GM15510 (cell line): ENCODE measurements at regions not wholly inside any gene's neighbourhood (a gene's known extent, or its start where the extent isn't known, plus 50 kb on each side); places are given as distances from the start of the nearest gene placed in this dataset.

Experiments used
- POLR2A ChIP-seq: IDR thresholded peaks from 3 replicates; pipeline ENCODE4 v1.6.1; 2011; ENCODE audit warnings: borderline replicate concordance; ENCODE audit not compliant: insufficient read length; ENCODE audit errors: extremely low read depth

DNA sequence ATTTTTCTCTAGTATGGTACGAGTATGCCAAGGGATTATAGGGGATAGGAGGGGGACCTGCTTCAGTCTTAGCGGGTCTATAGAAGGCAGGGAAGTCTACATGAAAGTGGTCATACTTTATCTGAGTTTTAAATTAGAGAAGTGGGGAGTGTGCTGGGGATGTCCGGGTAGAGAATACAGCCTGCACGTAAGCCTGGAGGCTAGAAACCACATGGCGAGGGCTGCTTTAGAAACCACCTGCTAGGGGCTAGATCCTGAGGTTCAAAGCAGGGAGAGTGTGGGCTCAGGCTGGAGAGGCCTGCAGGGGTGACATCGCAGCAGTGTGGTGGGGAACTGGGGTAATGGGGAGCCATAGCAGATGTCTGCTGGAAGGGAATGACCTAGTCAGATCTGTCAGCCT, 85.2 kb downstream of the VEGFA start:
- no peak for TF ChIP-seq POLR2A

DNA sequence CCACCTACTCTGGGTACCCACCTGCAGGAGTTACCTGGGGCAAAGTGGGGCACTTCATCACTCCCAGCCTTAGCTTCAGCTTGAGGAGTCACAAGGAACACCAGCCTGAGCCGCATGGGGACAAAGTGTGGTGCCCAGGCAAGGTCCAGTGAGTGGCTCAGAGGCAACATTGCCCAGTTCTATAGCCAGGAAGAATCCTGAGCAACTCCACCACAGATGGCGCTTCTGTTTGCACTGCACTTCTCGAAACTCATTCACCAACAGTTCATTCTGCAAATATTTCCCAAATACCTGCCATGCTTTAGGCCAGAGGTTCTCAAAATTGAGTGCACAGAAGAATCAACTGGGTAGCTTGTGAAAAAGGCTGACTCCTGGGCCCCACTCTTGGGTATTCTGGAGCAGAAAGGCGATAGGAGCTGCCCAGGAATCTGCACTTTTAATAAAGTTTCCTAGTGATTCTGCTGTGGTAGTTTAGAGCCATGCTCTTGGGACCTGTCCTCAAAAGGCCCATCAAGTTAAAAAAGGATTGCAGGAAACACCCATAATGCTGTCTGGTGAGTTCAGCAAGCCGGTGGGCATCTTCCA, 83.1 kb downstream of the VEGFA start:
- no peak for TF ChIP-seq POLR2A

DNA sequence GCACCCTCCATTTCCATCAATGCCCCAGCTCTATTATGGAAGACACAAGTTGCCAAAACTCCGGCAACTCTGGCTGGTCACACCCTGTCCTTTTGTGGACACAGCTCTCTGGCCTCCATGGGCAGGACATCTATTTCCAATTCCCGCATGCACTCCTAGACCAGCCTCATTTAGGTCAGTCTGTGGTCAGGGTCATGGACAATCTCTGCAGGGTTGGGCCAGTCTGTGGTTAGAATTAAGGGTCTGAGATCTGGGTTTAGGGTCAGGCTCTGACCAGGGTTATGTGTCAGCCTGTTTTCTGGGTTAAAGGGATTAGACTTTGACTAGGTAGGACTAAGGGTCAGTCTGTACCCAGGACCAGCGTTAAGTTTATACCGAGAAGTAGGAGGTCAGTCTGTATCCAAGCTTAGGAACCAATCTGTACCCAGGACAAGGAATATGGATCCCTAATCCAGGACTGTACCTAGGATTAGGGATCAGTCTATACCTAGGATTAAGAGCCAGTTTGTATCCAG, 82.4 kb downstream of the VEGFA start:
- TF ChIP-seq POLR2A, result no peak

DNA sequence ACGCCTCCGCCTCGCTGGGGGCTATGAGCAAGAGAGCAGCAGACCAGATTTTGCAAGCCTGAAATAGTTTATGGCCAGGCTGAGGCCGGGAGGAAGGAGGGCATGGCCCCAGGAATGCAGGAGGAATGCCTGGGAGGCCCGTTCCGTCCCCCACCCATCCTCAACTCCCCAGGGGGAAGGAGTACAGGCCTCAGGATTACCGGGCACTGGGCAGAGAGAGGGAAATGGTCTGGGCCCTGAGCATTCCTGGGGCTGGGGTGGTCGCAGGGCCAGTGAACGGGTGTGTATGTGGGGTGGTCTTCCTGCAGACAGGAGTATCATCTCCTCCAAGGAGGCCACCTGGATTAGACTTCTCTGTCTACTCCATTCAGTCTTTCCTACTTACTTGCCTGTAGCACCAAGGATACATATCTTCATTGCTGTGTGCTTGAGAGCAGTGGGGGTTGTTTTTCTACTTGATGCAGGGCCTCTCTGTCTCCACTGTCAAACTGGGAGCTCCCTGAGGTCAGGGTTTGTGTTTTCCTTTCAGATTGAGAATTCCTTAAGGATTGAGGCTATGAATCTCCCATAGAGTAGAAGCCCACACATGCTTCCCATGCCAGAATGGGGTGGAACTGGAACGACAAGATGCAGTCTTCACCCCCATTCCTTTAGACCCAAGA, 81.3 kb downstream of the VEGFA start:
- no peak for TF ChIP-seq POLR2A

DNA sequence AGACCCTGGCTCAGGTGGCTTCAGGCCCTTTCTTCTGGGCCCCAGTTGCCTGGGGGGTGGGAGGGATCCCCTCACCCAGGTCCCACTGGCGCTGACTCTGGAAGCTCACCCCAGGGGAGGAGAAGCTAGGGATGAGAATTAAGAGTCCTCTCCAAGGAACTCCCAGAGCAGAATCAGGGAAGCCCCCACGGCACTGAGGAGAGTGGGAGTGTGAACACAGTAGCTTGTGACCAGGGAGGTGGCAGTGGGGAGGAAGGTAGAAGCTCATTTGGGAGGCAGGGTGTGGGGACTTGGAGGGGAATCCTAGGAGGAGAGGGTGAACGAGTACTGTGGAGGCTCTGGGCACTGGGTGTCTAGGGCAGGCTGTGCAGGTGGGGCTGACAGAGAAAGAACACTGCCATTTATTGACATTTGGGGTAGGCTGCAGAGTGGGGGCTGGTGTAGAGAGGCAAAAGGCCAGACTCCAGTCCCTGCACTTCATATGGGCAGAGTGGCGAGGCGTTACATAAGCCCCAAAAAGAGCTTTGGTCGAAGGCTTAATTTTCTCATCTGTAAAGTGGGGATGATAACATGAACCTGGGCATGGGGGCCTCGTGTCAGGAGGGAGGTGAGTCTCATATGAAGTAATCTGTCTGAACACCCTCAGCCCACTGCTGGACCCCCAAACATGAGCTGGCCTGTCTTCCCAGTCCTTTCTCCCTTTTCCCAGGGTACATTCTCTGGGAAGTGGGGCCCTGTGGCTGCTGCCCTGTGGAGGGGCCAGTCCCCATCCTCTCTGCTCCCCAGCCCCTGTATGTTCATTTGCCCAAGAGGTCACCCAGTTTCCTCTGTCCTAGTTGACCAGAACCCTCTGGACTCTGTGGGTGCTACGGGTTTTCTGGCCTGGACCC, 80.5 kb downstream of the VEGFA start:
- no peak for TF ChIP-seq POLR2A

DNA sequence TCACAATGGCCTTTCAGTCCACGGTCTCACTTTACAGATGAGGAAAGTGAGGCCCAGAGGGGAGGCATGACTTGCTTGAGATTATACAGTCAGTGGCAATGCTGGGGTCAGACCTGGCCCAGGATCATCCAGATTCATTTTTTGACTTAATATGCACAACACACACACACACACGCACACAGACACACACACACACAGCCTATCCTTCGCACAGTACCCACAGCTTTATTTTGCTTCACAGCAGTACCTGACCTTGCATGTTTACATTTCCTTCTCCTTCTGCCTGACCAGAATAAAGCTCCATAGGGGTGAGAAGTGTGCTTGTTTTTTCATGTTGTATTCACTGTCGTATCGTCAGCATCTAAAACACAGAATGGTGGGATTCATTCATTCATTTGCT, 79.8 kb downstream of the VEGFA start:
- no peak for TF ChIP-seq POLR2A

DNA sequence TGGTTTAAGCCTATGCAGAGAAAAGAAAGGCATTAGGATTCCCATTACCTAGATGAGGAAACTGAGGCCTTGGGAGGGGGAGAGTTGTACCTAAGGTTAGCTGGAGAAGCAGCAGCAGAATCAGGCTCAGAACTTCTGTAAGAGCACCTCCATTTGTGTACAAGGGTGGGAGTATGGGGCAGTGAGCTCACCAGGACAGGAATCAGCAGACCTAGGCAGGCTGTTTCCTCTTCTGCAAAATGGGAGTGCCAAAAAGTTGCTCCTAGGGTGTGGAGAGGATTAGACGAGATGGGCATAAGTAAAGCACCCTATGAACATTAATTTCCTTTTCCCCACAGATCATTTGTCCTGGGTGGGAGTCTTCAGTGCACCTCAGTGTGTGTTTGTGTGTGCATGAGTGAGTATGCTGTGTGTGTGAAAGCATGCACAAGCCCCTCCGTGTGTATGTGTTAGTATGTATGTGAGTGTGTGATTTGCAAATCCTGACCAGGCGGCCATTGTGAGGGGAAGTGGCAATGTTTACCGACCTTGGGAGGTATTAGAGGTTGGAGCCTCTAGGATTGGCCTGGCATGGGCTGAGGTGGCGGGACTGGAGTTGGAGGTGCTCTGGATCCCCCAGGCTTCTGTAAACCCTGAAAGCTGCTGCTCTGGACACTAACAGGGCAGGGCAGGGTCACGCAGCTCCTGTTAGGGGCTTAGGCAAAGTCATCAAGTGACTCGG, 78.8 kb downstream of the VEGFA start:
- no peak for TF ChIP-seq POLR2A

DNA sequence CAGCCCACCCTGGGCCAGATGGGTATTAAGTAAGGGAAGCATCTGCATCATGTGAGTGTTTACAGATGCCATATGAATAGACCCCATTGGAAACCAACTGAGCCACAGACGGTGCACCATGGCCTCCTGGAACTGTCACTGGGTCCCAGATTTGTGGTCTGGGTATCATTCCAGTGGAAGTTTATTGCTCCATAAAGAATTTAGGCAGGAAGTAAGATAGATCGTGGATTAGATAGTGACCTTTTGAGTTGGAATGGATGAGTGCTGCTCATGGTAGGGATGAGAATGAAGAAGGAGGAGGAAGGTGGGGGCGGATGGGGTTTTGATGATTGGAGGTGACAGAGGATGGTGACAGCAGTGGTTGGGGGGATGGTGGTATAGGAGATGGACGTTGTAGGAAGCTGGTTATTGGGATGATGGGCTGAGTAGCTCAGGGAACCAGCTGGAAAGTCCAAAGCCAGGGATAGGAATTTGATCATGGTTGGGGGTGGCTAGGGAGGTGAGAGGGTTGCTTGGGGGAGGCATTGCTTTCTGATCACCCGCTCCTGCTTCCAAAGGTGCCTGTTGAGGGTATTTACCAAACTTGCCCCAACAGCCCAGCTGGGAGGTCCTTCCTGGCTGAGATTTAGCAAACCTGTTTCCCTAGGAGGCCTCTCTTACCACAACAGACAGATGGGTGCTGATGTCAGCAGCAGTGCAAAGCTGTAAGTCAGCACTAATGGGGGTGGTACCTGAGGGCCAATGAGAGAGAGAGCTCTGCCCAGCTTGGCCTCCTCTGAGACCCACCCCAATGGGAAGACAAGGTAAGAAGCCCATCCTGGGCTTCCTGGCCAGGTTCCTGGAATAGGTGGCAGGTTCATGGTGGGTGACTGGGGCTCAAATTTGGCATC, 78.0 kb downstream of the VEGFA start:
- no peak for TF ChIP-seq POLR2A

DNA sequence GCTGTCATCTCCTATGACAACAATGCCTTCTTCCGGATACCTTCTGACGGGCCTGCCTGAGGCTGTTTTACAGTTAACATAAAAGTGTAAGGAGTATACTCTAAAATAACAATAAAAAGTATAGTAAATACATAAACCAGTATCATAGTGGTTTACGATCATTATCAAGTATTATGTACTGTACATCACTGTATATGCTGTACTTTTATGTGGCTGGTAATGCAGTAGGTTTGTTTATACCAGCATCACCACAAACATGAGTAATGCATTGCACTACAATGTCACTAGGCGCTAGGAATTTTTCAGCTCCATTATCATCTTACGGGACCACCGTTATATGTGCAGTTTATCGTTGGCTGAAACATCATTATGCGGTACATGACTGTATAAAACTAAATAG, 76.5 kb downstream of the VEGFA start:
- TF ChIP-seq POLR2A, result no peak

DNA sequence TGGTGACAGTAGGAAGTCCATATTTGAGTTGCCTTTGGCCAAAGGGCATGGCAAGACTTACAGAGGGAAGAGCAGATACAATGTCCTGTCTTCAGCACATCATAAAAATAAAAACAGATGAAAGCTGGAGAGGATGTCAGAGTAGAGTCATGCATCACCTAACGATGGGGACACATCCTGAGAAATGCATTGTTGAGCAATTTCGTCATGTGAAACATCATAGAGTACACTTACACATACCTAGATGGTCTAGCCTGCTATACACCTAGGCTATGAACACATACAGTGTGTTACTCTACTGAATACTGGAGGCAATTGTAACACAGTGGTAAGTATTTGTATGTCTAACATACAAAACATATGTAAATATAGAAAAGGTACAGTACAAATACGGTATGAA, 75.6 kb downstream of the VEGFA start:
- TF ChIP-seq POLR2A, result no peak

DNA sequence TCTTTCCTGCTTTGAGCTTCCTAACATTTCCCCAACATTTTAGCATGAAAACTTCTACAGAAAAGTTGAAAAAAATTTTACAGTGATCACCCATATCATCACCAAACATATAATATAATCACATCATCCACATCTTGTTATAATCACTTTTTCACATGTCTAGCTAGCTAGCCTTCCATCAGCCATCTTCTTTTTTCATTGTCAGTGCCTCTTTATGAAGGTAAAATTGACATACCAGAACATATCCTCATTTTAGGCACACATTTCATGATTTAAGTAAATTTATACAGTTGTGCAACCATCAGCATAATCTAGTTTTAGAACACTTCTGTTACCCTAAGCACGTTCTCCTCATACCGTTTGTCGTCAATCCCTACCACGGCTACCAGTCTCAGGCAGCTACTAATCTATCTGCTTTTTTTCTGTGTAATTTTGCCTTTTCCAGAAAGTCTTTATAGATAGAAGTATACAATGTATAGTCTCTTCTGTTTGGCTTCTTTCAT, 73.7 kb downstream of the VEGFA start:
- no peak for TF ChIP-seq POLR2A

DNA sequence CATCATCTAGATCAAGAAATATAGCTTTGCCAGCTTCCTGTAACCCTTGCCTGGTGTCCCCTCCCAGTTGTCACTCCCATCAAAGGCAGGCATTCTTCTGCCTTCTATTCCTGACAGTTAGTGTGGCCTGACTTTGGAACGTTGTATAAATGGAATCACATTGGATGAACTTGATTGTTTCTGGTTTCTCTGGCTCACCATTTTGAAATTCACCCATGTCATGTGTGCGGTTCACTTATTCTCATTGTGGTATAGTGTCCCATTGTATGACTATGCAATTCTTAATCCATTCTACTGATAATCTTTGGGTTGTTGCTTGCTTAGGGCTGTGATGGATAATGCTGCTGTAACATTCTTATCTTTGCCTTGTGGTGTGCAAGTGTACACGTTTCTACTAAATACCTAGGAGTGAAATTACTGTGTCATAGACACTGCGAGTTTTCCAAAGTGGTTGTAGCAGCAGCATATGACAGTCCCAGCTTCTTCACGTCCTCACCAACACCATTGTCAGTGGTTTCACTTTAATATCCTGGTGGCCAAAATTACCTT, 73.2 kb downstream of the VEGFA start:
- TF ChIP-seq POLR2A, result no peak

DNA sequence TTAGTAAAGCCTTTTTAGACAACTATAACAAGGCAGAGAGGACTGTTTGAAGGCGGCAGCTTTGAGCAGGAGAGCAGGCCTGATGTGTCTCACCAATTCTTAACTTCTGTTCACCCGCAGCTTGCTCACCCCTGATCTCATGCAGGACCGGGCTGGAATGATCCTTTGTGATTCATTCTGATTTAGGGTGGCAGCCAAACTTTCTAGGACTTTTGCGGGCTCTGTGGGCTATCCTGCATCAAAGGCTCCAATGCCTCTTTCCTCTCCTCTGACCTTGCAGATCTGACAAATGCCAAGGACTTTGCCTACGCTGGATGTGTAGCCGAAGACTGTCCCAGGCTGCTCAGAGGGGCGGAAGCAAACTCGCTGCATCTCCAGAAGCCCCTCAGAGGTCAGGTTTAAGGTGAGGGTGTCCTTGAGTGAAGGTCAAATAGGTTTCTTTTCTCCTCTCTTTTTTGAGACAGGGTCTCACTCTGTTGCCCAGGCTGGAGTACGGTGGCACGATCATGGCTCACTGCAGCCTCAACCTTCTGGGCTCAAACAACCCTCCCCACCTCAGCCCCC, 72.3 kb downstream of the VEGFA start:
- no peak for TF ChIP-seq POLR2A
